ENCODE measurements at regions not wholly inside any gene's neighbourhood (a gene's known extent, or its start where the extent isn't known, plus 50 kb on each side); places are given as distances from the start of the nearest gene placed in this dataset.

- TF ChIP-seq EZH2 (IDR thresholded peaks at IDR 0.05; ENCODE audit: low read length): no peak
- no peak for TF ChIP-seq CTCF (optimal IDR thresholded peaks at IDR 0.05 in 1 of 3, IDR thresholded peaks at IDR 0.05 in 1 of 3, conservative IDR thresholded peaks at IDR 0.05 in 1 of 3; ENCODE audit: extremely low read depth in 1 of 3, insufficient read depth in 2 of 3, low read length in 3 of 3)
- no peaks in the 10 kb centered on the region for H4K20me1 ChIP-seq (ENCODE audit: control insufficient read depth, extremely low read depth, insufficient read depth, low read length)
- H3K9me3 ChIP-seq (ENCODE audit: control insufficient read depth, low read depth, low read length): no peaks in the 10 kb centered on the region
- H3K4me1 ChIP-seq (ENCODE audit: control insufficient read depth, extremely low read depth, insufficient read depth, low read length): no peaks in the 10 kb centered on the region
- no peaks in the 10 kb centered on the region for H3K79me2 ChIP-seq (ENCODE audit: control insufficient read depth, insufficient read depth, low read length)
- DNase-seq (ENCODE audit: low read depth, low spot score) (no peak), FAIRE-seq (no peak)
- H3K27me3 ChIP-seq (ENCODE audit: control insufficient read depth, extremely low read depth, insufficient read depth, low read length): no peaks in the 10 kb centered on the region
- H3K9ac ChIP-seq (ENCODE audit: control insufficient read depth, extremely low read depth, insufficient read depth, low read length): no peak overlapping the region
- H3K4me2 ChIP-seq (ENCODE audit: control insufficient read depth, extremely low read depth, insufficient read depth, low read depth, low read length): no peak overlapping the region
- dilution Hi-C loops (cut with MboI; ENCODE audit: extremely low pct_ligation_motif_present, low sequenced_read_pairs): no loop called here
- no peak overlapping the region for H3K4me3 ChIP-seq (ENCODE audit: control insufficient read depth in 2 of 3, extremely low read depth in 1 of 3, insufficient read depth in 2 of 3, low read depth in 1 of 3, low read length in 3 of 3)
- H3K36me3 ChIP-seq (ENCODE audit: control insufficient read depth in 2 of 2, extremely low read depth in 1 of 2, insufficient read depth in 2 of 2, low read length in 2 of 2): no peaks in the 10 kb centered on the region
- no peak overlapping the region for H3K27ac ChIP-seq (ENCODE audit: control insufficient read depth, insufficient read depth, low read length)
- H3K9me1 ChIP-seq (ENCODE audit: control insufficient read depth, extremely low read depth, insufficient read depth, low read length): no peaks in the 10 kb centered on the region
- no peak overlapping the region for H2AFZ ChIP-seq (ENCODE audit: control insufficient read depth, low read length)
Measured at GRCh38 chr4:175330236-175330635, 412.1 kb downstream of the ADAM29 start.

GRCh38 chr4:175330652-175331051, 412.5 kb downstream of the ADAM29 start:
- no peak for FAIRE-seq

More at GRCh38 chr4:175330652-175331051, 412.5 kb downstream of the ADAM29 start:
- no peak for DNase-seq (ENCODE audit: low read depth, low spot score)
- Histone ChIP-seq H3K9me1 (ENCODE audit: control insufficient read depth, extremely low read depth, insufficient read depth, low read length) (no peaks in the 10 kb centered on the region), H3K36me3 (ENCODE audit: control insufficient read depth in 2 of 2, extremely low read depth in 1 of 2, insufficient read depth in 2 of 2, low read length in 2 of 2) (no peaks in the 10 kb centered on the region), H3K9ac (ENCODE audit: control insufficient read depth, extremely low read depth, insufficient read depth, low read length) (no peak overlapping the region), H3K4me1 (ENCODE audit: control insufficient read depth, extremely low read depth, insufficient read depth, low read length) (no peaks in the 10 kb centered on the region), H4K20me1 (ENCODE audit: control insufficient read depth, extremely low read depth, insufficient read depth, low read length) (no peaks in the 10 kb centered on the region), H3K4me2 (ENCODE audit: control insufficient read depth, extremely low read depth, insufficient read depth, low read depth, low read length) (no peak overlapping the region), H2AFZ (ENCODE audit: control insufficient read depth, low read length) (no peak overlapping the region), H3K79me2 (ENCODE audit: control insufficient read depth, insufficient read depth, low read length) (no peaks in the 10 kb centered on the region), H3K27me3 (ENCODE audit: control insufficient read depth, extremely low read depth, insufficient read depth, low read length) (no peaks in the 10 kb centered on the region), H3K9me3 (ENCODE audit: control insufficient read depth, low read depth, low read length) (no peaks in the 10 kb centered on the region), H3K27ac (ENCODE audit: control insufficient read depth, insufficient read depth, low read length) (no peak overlapping the region), H3K4me3 (ENCODE audit: control insufficient read depth in 2 of 3, extremely low read depth in 1 of 3, insufficient read depth in 2 of 3, low read depth in 1 of 3, low read length in 3 of 3) (no peak overlapping the region)
- TF ChIP-seq CTCF (optimal IDR thresholded peaks at IDR 0.05 in 1 of 3, IDR thresholded peaks at IDR 0.05 in 1 of 3, conservative IDR thresholded peaks at IDR 0.05 in 1 of 3; ENCODE audit: extremely low read depth in 1 of 3, insufficient read depth in 2 of 3, low read length in 3 of 3): no peak
- TF ChIP-seq EZH2 (IDR thresholded peaks at IDR 0.05; ENCODE audit: low read length): no peak
- dilution Hi-C loops (cut with MboI; ENCODE audit: extremely low pct_ligation_motif_present, low sequenced_read_pairs): no loop called here

All from keratinocyte (primary cell).